OCI-LY3 (cell line): ENCODE measurements at regions not wholly inside any gene's neighbourhood (a gene's known extent, or its start where the extent isn't known, plus 50 kb on each side); places are given as distances from the start of the nearest gene placed in this dataset.

Source experiments
- H2AFZ ChIP-seq: fragments of 200-600, 300-600 bp; shearing (Covaris generic); 2 replicates; pipeline ENCODE4 v1.6.0; 2014; ENCODE audit warnings: antibody characterized with exemption, low read depth, low read length
- H3K27ac ChIP-seq: fragments of 200-600, 300-600 bp; sonication (generic); 2 replicates; pipeline ENCODE4 v1.5.1; 2014; ENCODE audit warnings: mild to moderate bottlenecking, low read length, moderate library complexity, mixed read lengths
- H3K27me3 ChIP-seq: fragments of 200-600, 300-600 bp; sonication (generic); 2 replicates; pipeline ENCODE4 v1.6.1; 2014; ENCODE audit warnings: low read depth, low read length, mixed read lengths
- H3K36me3 ChIP-seq: fragments of 200-600, 300-600 bp; sonication (generic); replicated peaks from 2 replicates; pipeline ENCODE3; 2014; ENCODE audit warnings: low read depth, low read length, mixed read lengths
- H3K4me1 ChIP-seq: fragments of 300-600, 200-600 bp; sonication (generic); 2 replicates; pipeline ENCODE4 v1.6.1; 2014; ENCODE audit warnings: low read length, mixed read lengths
- H3K4me2 ChIP-seq: fragments of 200-600, 300-600 bp; sonication (generic); 2 replicates; pipeline ENCODE4 v1.6.1; 2014; ENCODE audit warnings: low read length, mixed read lengths
- H3K4me3 ChIP-seq: fragments of 300-600, 200-600 bp; sonication (generic); 2 replicates; pipeline ENCODE4 v1.5.1; 2014; ENCODE audit warnings: antibody characterized with exemption, mild to moderate bottlenecking, low read length, moderate library complexity
- H3K79me2 ChIP-seq: fragments of 300-600, 200-600 bp; shearing (Covaris generic); 2 replicates; pipeline ENCODE4 v1.6.1; 2014; ENCODE audit warnings: mild to moderate bottlenecking, low read length, mixed read lengths
- H3K9ac ChIP-seq: fragments of 300-600, 200-600 bp; shearing (Covaris generic); 2 replicates; pipeline ENCODE4 v1.6.0; 2014; ENCODE audit warnings: mild to moderate bottlenecking, low read length, moderate library complexity
- H3K9me3 ChIP-seq: fragments of 200-600, 300-600 bp; shearing (Covaris generic); 2 replicates; pipeline ENCODE4 v1.6.1; 2014; ENCODE audit warnings: low read length, mixed read lengths; ENCODE audit not compliant: insufficient read depth
- H4K20me1 ChIP-seq: fragments of 200-600, 300-600 bp; sonication (generic); 2 replicates; pipeline ENCODE4 v1.6.1; 2016; ENCODE audit warnings: low read length, mixed read lengths; ENCODE audit not compliant: insufficient read depth
- CTCF ChIP-seq: fragments of 200-600, 300-600 bp; sonication (generic); IDR thresholded peaks from 2 replicates; pipeline ENCODE4 v1.5.1; 2014; ENCODE audit warnings: antibody characterized with exemption, low read length, low read depth
- EZH2phosphoT487 ChIP-seq: fragments of 200-600 bp; shearing (Covaris generic); IDR thresholded peaks from 2 replicates; pipeline ENCODE4 v1.6.1; 2018; ENCODE audit warnings: antibody characterized with exemption, mixed run types, low read depth

GRCh38 chr5:57721226-57721625 lies 238.6 kb upstream of the ACTBL2 start:
- no peaks in the 10 kb centered on the region for H3K36me3 ChIP-seq
- no peak overlapping the region for H3K9ac ChIP-seq
- H3K4me1 ChIP-seq, result no peaks in the 10 kb centered on the region
- no peak overlapping the region for H2AFZ ChIP-seq
- TF ChIP-seq EZH2phosphoT487 (no peak), CTCF (no peak)
- H3K27me3 ChIP-seq, result no peaks in the 10 kb centered on the region
- no peaks in the 10 kb centered on the region for H4K20me1 ChIP-seq
- no peaks in the 10 kb centered on the region for H3K9me3 ChIP-seq
- no peak overlapping the region for H3K27ac ChIP-seq
- H3K4me2 ChIP-seq, result no peak overlapping the region
- no peak overlapping the region for H3K4me3 ChIP-seq
- no peaks in the 10 kb centered on the region for H3K79me2 ChIP-seq

GRCh38 chr5:57720656-57721055 lies 238.0 kb upstream of the ACTBL2 start:
- H3K27ac ChIP-seq, result no peak overlapping the region
- no peaks in the 10 kb centered on the region for H3K36me3 ChIP-seq
- H4K20me1 ChIP-seq, result no peaks in the 10 kb centered on the region
- no peaks in the 10 kb centered on the region for H3K79me2 ChIP-seq
- no peak overlapping the region for H3K9ac ChIP-seq
- no peak overlapping the region for H2AFZ ChIP-seq
- TF ChIP-seq EZH2phosphoT487, result no peak
- TF ChIP-seq CTCF, result no peak
- no peak overlapping the region for H3K4me2 ChIP-seq
- H3K9me3 ChIP-seq, result no peaks in the 10 kb centered on the region
- H3K4me3 ChIP-seq, result no peak overlapping the region
- no peaks in the 10 kb centered on the region for H3K4me1 ChIP-seq
- no peaks in the 10 kb centered on the region for H3K27me3 ChIP-seq

GRCh38 chr5:57719216-57719615 lies 236.6 kb upstream of the ACTBL2 start:
- no peaks in the 10 kb centered on the region for H3K27me3 ChIP-seq
- H2AFZ ChIP-seq, result no peak overlapping the region
- no peak overlapping the region for H3K4me3 ChIP-seq
- no peaks in the 10 kb centered on the region for H3K9me3 ChIP-seq
- H3K4me1 ChIP-seq, result no peaks in the 10 kb centered on the region
- H3K4me2 ChIP-seq, result no peak overlapping the region
- H3K36me3 ChIP-seq, result no peaks in the 10 kb centered on the region
- TF ChIP-seq CTCF (no peak), EZH2phosphoT487 (no peak)
- no peak overlapping the region for H3K27ac ChIP-seq
- no peaks in the 10 kb centered on the region for H3K79me2 ChIP-seq
- no peak overlapping the region for H3K9ac ChIP-seq
- no peaks in the 10 kb centered on the region for H4K20me1 ChIP-seq

- TF ChIP-seq CTCF, result no peak
- TF ChIP-seq EZH2phosphoT487, result no peak
- H4K20me1 ChIP-seq, result no peaks in the 10 kb centered on the region
- no peaks in the 10 kb centered on the region for H3K79me2 ChIP-seq
- H3K27ac ChIP-seq, result no peak overlapping the region
- no peak overlapping the region for H3K4me2 ChIP-seq
- H3K9ac ChIP-seq, result no peak overlapping the region
- no peaks in the 10 kb centered on the region for H3K36me3 ChIP-seq
- H3K27me3 ChIP-seq, result no peaks in the 10 kb centered on the region
- no peak overlapping the region for H3K4me3 ChIP-seq
- no peaks in the 10 kb centered on the region for H3K9me3 ChIP-seq
- H2AFZ ChIP-seq, result no peak overlapping the region
- no peaks in the 10 kb centered on the region for H3K4me1 ChIP-seq
These were observed 235.5 kb upstream of the ACTBL2 start for GRCh38 chr5:57718155-57718554.
